NCI-H510A treated with DMSO at 0.1 percent for 48 hours (cell line): ENCODE measurements at regions not wholly inside any gene's neighbourhood (a gene's known extent, or its start where the extent isn't known, plus 50 kb on each side); places are given as distances from the start of the nearest gene placed in this dataset.
"Not testable (repeated sequence)": the region's sequence is repeated elsewhere in the genome, so short reads cannot be mapped to it uniquely, and the experiment has no call there.

ENCODE experiments used
- DNase-seq: peaks from one replicate; lab custom pipeline; 2025; lab: John Stamatoyannopoulos, UW

DNA sequence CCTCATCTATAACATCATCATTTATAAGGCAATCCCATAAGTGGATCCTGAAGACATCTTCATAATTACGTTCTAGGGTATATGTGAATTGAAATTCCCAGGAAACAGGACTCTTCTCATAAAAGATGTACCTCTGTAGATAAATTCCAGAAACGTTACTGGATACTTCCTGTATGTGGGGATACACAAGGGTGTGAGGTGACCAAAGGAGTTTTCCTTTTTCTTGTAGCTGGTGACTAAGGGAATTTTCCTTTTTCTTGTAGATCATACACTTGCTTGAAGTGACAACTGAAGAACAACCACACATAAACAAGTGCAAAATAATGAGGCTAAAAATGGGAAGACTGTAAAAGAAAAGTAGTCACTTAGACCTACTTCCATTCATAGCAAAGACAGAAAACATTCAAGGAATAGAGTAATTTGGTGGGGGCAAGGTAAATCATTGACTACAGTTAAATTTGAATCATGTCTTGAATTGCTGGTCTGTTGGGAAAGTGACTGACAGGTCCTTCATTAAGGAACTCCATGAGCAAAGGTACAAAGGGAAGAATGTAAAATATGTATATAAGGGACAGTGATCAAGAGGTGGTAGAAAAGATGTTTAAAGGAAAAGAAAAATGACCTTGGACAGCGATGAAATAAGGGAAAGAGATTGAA lies 53.2 kb upstream of the UBE2E3 start:
- DNase-seq: no peak

DNA sequence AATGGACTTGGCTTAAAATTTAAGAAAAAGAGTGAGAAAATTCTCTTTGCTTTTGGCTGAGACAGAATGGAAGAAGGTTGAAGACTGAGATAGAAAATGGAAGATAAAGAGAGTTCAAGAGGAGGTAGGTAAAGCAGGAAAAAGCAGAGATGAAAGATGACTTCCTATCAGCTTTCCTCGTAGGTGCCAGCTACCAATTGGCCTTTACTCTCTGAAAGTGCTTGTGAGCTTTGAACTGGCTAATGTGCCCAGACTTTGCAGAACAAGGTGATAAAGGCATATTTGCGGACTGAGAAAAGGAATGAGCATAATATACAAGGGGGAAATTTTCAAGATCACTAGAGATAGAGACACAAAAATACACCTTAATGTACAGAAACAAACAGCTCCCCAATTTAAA lies 54.7 kb upstream of the UBE2E3 start:
- DNase-seq: no peak

DNA sequence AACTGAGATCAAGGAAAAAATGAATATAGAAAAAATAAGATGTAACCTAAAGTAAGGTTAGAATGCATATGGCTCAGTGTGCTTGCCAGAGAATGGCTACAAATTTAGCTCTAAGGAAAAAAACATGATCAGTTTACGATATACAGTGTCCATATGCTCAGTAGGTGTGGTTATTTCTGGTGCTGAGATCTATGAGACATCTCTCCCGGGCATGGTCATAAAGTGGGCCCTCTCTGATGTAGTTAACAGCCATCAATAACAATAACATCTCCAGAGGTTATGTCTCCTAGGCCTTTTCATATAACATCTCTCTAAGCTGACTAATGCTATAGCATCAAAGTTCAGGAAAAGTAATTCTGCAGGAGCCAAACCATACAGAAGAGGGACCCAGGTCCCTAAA lies 56.3 kb upstream of the UBE2E3 start:
- DNase-seq: no peak

DNA sequence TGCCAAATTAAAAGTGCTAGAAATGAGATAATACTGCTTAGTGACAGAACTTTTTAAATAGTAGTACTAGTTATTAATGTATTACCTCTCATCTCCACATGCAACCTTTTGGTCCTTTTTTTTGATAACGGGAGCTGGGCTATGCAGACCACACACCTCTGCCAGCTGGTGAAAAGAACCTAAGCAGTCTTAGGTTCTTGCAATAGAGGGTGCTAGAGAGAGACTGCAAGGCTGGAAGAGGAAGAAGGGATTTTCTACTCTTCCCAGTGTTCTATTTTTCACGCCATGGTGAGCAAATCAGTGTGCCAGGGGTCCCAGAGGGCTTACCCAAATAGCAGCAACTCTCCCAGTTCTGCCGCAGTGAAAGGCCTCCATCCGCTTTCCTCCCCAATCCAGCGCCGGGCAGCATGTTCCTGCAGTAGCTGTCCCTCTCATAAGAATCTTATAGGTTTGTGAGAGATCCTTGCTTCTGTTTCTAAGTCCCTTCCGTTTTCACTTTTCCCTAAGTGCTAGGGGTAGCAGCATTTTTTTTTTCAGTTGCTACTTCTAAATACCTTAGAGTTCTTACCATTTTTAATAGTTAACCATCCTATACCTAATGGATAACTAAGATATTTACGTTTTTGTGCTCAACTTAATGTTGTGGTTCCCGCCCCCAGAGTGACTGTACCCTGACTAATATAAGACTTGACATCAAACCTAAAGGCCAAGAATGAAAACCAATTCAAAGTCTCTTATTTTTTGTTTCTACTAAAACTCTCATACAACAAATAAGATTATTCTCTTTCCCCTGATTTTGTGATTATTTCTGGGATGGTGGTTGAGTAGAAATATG lies 69.4 kb upstream of the UBE2E3 start:
- no peak for DNase-seq

DNA sequence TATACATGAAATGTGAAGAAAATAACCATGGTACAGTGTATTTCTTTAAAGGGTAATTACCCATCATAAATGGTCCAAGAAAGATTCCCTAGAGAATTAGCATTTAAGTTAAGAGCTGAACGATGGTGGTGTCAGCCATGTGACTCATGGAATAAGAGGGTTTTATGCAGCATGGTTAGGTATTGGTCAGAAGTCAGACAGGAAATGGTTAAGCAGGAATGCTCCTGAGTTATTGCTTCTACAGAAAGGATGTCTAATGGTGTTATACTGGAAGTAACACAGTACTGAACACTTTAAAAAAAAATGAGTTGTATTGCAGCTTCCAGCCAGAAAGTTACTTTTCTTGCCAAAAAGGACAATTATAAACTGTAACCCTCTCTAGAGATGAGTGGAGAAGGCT lies 72.7 kb upstream of the UBE2E3 start:
- peak; percentile 26 for DNase-seq

- peak; percentile 95 for DNase-seq
These were observed 74.9 kb upstream of the UBE2E3 start for GRCh38 chr2:180905461-180905860.

- DNase-seq: peak; percentile 95
These were observed 75.4 kb upstream of the UBE2E3 start for GRCh38 chr2:180905002-180905401.

DNA sequence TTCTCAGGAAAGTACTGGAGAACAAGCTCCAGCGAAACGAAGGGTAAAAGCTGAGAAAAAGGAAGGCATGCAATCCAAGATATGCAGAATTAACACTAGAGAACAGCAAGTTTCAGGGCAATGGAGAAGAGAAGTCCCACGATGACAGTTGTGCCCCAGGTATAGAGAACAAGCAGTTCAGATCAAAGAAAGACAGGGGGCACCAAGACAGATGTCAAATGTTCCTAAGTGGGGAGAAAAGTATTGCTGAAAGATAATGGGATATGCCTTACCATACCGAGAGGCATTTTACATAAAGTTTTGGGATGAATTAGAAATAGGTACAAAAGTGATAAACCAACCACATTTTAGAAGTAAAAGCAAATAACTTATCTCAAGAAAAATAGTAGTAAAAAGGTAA lies 79.1 kb upstream of the UBE2E3 start:
- DNase-seq: no peak

DNA sequence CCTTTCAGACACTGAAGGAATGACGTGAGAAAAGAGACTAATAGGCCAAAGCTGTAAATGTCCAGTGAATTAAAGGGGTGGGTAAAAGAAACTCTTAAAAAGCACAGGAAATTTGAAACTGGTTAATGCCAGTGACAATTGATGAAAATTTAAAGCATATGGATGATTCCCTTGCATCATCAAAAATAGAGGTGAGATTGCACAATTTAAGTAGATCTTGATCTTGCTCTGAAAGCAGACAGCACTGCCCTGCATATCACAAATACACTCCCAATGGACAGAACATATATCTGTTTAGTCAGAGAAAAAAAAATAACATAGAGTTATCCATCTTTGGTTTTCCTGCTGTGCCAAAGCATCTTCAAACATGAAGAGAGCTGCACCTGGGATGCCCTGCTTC lies 86.7 kb upstream of the UBE2E3 start:
- no peak for DNase-seq

DNA sequence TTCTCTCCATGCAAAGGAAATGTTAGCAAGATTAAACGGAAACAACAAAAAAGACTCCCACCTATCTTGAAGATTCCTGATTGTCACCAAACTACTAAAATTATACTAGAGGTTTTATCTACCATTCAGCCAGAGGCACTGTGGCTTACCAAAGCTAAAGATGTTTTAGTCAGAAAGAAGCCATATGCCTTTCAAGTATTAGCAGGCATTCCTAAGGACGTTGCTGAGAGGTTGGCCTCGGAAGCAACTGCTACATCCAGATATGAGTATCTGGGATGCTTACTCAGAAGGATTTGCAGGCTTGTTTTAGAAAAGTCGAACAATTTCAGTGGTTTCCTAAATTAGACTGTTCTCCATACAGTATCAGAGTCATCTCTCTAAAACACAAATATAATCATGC lies 88.3 kb upstream of the UBE2E3 start:
- no peak for DNase-seq

DNA sequence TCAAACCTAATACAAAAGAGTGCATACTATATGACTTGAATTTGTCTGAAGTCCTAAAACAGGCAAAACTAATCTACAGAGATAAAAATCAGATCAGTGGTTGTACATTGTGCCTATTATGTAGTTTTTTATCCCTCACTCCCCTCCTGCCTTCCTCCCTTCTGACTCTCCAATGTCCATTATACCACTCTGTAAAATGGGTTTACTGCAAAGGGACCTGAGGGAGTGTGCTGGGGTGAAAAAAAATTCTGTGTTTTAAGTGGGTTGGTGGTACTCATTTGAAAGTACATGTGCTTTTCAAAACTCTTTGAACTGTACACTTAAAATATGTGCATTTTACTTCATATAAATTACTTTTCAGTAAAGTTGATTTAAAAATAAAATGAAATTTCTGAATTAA lies 89.0 kb upstream of the UBE2E3 start:
- no peak for DNase-seq

- DNase-seq: no peak
These were observed 89.6 kb upstream of the UBE2E3 start for GRCh38 chr2:180890781-180891180.

- DNase-seq: no peak
These were observed 97.4 kb upstream of the UBE2E3 start for GRCh38 chr2:180882959-180883358.

DNA sequence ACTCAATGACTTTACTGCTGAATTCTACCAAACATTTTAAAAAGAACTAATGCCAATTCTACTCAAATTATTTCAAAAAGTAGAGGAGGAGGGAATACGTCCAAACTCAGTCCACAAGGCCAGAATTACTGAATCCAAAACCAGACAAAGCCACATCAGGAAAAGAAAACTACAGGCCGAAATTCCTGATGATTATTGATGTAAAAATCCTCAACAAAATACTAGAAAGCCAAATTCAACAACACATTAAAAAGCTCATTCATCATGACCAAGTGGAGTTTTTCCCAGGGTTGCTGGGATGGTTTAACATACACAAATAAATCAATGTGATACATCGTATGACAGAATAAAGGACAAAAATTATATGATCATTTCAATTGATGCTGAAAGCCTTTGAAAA lies 103.9 kb upstream of the UBE2E3 start:
- DNase-seq: no peak

DNA sequence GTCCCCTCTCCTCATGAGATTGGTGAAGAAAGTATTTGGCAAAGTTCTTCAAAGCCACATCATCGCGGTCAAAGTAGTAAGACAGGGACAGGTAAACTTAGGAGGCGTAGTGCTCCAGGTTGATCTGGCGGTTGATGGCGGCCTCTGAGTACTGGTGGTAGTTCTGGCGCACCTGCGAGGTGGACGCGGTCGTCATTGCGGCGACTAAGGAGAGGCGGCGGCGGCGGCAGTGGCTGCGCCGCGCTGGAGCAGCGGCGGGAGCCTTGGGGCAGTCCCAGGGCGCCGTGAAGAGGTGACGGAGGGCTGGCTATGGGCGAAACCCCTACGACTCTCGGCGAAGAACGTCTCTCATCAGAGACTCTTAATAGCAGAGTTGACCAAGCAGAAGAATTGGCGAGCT lies 107.2 kb upstream of the UBE2E3 start:
- no peak for DNase-seq

GRCh38 chr2:180872781-180873180 lies 107.6 kb upstream of the UBE2E3 start:
- DNase-seq: not testable (repeated sequence)

- no peak for DNase-seq
These were observed 108.2 kb upstream of the UBE2E3 start for GRCh38 chr2:180872255-180872654.

DNA sequence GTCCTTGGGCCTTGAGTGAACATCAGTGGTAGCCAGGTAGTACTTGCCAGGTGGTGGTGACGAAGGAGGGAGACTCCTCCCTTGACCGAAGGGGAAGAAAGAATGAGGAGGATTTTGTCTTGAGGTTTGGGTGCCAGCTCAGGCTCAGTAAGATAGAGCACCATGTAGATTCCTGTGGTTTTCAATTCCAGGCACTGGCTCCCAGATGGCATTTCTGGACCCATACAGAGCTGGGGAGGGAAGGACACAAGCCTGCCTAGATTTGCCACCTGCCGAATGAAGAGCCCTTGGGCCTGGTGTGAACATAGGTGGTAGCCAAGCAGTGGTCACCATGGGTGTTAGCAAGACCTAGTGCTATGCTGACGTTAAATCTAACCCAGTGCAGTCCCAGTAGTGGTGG lies 108.8 kb upstream of the UBE2E3 start:
- no peak for DNase-seq

DNA sequence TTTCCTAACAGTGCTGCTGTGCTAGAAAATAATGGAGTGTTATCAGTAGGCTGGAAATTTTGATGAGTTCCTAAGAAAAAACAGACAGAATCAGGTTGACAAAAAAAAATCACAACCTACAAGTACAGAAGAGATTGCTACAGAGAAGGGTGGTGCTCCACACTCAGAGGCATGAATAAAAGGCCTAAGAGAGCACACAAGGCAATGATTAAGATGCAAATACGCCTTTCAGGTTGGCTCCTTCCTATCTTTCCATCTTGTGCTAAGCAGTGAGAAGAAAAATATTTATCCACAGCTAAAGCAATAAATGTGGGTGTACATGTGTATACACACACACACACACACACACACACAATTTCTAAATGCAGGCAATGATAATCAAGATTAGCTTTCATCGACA lies 130.6 kb upstream of the UBE2E3 start:
- no peak for DNase-seq

DNA sequence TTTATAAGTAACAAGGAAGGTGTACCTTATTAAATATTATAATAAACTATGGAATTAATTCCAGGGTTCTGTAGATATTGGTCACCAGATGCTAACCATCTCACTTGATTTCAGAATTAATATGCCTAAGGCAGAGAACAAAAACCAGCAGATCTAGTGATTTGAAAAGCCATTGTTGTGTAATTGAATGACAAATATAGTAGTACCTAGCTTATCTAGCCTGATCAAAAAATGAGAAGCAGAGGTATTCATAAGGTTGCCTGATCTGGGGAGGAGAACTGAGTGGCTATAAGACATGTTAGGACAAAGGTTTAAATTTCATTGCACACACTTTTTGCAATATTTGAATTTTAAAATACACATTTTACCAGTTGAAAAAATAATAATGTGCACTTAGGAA lies 132.0 kb upstream of the UBE2E3 start:
- DNase-seq: no peak

GRCh38 chr2:180846756-180847472 lies 133.5 kb upstream of the UBE2E3 start:
- no peak for DNase-seq

DNA sequence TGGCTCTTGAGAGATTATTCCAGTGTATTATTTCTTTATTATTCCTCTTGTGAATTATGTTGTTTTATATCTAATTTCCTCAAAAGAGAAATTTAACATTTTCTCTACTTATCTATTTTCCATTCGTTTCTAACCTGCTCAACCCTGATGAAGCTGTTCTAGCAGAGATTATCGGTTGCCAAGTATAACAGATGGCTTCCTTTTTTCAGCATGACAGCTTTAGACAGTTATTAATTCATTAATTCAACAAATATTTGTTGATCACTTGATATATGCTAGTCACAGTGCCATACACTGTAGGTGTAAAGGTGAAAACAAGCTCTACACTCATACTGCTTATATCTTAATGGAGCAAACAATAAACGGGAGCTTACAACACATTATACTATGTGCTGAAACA lies 137.9 kb upstream of the UBE2E3 start:
- DNase-seq: no peak

GRCh38 chr2:180840641-180841040 lies 139.8 kb upstream of the UBE2E3 start:
- no peak for DNase-seq
